ENCODE measurements at regions not wholly inside any gene's neighbourhood (a gene's known extent, or its start where the extent isn't known, plus 50 kb on each side); places are given as distances from the start of the nearest gene placed in this dataset.

DNA sequence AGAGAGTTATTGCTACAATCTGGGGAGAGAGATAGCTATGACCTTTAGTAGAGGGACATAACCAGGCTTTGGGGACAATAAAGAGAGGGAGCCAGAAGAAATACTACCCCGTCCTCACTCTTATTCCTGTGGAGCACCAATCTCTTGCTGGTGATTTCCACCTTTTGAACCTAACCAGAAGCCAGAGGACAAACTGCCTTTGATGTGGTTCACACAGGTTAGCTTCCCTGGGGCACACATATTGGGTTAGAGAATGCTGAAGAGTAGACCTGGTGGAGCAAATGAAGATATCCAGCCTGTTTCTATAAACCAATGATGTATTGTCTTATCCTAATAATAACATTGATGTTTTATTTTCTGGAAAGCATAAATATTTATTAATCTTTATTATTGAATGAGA, 399.3 kb downstream of the HTR7 start:
- no peak for DNase-seq (ENCODE audit: low read depth, low spot score)

GRCh38 chr10:90461437-90462155, 396.2 kb downstream of the HTR7 start:
- DNase-seq (ENCODE audit: low read depth, low spot score): no peak

DNA sequence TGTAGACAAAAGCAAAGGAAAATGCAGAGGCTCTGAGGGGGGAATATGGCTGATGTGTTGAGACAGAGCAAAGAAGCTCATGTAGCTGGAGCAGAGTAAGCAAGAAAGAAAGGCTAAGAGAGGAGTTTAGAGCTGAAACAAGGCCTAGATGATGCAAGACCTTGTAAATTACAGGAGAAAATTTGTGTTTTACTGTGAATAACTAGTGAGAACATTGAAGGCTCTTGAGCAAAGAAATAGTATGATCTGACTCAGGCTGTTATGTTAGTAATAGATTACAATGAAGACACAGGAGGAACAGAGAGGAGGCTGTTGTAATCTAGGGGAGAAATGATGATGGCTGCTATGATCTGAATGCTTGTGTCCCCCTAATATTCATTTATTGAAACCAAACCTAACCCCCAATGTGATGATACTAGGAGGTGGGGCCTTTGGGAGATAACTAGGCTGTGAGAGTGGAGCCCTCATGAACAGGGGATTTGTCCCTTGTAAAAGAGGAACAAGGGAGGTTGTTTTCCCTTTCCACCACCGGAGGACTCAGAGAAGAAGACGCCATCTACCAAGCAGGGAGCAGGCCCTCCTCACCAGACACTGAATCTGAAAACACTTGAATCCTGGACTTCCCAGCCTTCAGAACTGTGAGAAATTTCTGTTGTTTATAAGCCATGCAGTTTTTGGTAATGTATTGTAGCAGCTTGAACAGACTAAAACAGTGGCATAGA, 394.9 kb downstream of the HTR7 start:
- DNase-seq (ENCODE audit: low read depth, low spot score): no peak

GRCh38 chr10:90464329-90464728, 393.5 kb downstream of the HTR7 start:
- DNase-seq (ENCODE audit: low read depth, low spot score): no peak

DNA sequence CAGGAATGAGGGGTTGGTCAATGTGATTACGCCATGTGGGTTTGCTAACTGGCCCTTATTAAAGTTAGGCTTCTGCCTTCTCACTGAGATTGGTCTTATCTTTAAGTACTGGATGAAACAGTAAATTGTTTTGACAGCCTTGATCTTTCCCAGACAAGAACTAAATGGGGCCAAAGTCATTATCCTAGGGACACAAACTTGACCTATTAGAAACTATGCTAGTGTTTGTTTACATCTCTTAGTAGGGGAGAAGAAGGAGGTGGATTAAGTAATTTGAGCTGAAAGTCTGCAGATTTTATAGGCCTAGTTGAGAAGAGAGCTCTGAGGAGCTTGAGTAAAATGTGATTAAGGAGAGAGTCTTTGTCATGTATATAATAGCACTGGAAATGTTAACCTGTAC, 386.9 kb downstream of the HTR7 start:
- no peak for DNase-seq (ENCODE audit: low read depth, low spot score)

DNA sequence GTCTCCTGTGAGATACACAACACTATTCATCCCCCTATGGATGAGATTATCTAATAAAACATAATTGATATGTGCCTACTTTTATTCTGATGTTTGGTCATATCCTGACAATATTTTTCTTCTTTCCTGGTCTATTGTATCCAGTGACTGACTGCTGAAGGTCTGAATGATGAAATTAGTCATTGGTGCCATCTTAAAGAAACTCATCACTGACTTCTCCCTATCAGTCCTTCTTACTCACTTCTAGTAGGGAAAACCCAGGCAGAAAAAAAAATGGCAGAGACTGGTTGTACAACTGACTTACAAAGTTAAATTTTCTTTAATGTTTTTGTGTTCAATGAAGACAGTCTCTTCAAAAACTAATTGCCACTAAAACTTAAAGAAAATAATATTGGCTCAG, 377.4 kb downstream of the HTR7 start:
- no peak for DNase-seq (ENCODE audit: low read depth, low spot score)

DNA sequence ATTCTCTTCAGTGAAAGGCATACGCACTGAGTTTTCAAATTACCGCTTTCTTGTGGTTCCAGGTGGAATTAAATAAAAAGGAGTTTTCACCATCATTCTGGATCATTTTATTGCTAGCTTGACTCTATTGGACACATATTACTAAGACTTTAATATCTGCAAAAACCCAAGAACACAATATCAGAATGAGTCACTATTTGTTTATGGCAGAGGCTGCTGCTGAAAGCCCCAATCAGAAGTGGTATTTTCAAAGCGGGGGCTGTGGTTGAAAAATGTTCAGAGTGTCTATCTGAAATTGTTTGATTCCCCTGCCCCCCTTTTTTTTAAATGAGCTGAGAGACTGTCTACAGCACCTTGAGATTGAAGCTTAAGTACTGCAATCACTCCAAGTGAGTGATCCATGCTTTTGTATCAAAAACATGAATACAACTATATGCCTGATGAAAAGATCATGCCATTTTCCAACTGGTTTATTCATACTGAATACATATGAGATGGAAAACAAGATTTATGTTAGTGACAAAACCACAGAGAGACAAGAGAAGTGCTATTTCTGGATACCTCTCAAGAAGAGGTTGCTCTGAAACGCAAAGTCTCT, 376.4 kb downstream of the HTR7 start:
- no peak for DNase-seq (ENCODE audit: low read depth, low spot score)

- no peak for DNase-seq (ENCODE audit: low read depth, low spot score)
These were observed 373.3 kb downstream of the HTR7 start for GRCh38 chr10:90484518-90484917.

- DNase-seq (ENCODE audit: low read depth, low spot score): no peak
These were observed 363.7 kb downstream of the HTR7 start for GRCh38 chr10:90494183-90494582.

DNA sequence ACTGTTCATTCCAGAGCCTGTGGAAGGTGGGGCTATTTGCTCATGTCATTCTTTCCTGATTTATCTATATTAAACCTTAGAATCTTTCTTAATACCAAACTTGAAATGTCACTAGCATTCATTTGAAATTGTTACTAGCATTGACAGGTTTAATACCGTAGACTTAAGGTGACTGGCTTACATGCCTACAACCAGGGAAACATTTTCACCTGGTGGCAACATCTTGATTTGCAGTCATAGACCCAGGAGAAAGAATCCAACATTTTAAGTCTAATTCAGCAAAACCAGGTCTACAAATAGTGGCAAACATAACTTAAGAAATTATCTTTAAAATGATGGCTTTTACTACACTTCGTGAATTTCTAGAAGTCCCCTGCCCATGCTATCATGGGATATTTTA, 353.7 kb downstream of the HTR7 start:
- DNase-seq (ENCODE audit: low read depth, low spot score): no peak

DNA sequence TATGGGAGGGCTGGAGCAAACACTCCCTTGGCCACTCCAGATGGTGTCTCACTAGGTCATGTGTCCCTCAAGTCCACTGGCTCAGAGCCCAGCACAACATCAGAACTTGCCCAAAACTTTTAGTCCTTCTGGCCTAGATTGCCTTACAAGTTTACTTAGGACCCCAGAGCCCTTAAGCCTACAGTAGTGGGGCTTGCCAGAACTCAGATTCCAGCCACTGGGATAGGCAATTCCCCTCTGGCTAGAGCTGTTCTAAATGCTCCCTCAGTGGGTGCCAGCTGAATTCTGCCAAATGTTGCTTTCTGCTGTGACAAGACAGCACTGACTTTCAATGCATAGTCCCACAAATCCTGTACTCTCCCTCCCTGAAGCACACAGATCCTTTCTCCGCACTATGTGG, 331.1 kb downstream of the HTR7 start:
- DNase-seq (ENCODE audit: low read depth, low spot score): no peak

DNA sequence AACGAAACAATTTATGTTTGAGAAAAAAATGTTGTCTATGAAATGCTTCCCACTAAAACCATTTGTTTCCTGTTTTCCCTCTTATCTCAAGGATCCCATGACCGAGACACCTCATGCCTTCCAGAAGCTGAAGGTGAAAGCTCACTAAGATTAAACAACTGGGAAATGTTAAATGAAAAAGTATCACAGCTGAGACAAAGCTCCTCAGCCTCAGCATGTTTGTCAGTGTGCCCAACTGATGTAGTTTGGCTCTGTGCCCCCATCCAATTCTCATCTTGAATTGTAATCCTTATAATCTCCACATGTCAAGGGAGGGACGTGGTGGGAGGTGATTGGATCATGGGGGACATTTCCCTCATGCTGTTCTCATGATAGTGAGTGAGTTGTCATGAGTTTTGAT, 327.3 kb downstream of the HTR7 start:
- DNase-seq (ENCODE audit: low read depth, low spot score): no peak

DNA sequence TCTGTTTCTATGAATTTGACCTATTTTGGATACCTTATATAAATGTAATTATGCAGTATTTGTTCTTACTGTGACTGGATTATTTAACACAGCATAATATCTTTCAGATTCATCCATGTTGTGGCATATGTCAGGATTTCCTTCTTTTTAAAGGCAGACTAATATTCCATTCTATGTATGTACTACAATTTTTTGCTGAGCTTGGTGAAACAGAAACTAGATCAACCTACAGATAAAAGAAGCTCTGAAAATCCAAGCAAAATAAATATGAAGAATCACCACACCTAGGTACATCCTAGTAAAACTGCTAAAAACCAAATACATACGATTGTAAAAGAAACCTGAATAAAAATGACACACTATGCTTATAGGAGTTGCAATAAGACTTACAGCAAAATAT, 300.5 kb downstream of the HTR7 start:
- DNase-seq (ENCODE audit: low read depth, low spot score): no peak

GRCh38 chr10:90560331-90560730, 297.5 kb downstream of the HTR7 start:
- DNase-seq (ENCODE audit: low read depth, low spot score): no peak

DNA sequence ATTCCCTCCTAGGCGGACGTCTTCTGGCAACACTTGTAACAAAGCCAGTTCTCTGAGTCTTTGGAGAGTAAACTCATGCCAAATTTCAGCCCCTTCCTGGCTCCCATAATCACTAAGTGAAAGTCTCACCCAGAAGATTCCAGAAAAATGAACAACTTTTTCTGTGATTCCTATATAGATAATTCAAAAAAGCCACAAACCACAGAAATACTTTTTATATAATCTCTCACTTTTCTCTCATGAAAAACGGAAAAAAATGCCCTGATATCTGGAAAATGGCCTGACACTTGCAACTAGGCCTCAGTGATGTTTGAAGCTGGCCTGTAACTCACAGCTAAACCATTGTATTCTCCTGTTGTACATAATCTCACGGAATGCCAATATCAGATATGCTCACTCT, 296.2 kb downstream of the HTR7 start:
- no peak for DNase-seq (ENCODE audit: low read depth, low spot score)

- DNase-seq (ENCODE audit: low read depth, low spot score): no peak
These were observed 286.2 kb downstream of the HTR7 start for GRCh38 chr10:90571481-90572258.

DNA sequence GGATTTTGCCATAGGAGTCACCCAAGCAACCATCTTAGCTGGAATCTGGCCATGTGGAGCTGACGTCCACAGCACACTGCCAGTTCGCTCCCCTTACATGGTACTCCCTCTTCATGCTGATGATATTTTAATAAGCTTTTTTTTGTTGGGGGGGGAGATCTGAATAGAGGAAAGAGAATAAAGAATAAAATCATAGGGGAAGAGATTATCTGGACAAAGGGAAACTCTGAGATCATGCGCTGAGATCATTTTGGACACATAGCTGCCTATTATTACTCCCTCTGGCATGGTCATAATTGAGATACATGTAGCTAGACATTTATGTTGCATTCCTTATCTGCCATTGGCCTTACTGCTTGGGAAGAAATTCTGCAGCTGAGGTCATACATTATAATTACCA, 282.7 kb downstream of the HTR7 start:
- no peak for DNase-seq (ENCODE audit: low read depth, low spot score)

GRCh38 chr10:90577569-90577968, 280.3 kb downstream of the HTR7 start:
- DNase-seq (ENCODE audit: low read depth, low spot score): no peak

DNA sequence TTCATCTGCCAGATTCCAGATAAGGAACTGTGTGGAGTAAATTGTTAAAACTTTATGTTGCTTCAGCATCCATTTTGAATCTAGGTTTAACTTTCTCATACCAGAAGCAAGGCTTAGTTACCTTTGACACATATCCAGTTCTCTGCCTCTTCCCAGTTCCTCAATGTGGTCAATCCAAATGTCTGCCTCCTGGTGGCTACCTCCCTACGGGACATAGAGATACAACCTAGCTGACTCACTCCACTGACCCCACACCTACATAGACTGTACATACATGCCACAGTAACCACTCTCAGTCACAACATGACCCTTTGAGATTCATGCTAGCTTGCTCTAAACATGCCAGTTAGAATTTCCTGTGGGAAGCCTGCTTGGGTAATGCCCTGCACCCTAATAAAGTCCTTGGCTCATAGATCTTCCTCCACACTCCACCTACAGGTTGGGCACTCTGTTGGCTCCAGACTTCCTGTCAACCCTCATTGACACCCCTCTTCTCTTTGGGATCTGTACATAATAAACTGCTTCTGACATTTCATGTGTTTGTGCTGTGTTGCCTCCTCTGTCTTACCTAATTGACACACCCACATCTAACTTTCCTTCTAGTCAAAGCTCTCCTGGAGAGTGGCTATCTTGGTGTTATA, 278.1 kb downstream of the HTR7 start:
- DNase-seq (ENCODE audit: low read depth, low spot score): no peak

DNA sequence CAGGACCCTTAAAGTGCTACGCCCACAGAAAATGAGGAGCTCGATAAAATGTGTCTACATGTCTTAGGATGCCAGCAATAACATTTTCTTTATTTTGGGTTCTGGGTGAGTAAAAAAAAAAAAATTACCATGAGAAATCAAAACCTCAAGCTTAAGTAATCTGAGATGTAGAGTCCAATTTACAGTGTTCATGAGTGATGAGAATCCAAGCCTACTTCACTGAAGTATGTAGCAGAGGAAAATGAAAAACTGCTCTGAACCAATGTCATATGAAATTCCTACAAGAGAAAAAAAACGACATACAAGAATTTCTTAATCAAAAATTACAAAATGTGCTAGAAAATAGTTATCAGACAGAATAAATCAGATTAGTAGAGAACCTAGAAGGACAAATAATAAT, 274.4 kb downstream of the HTR7 start:
- no peak for DNase-seq (ENCODE audit: low read depth, low spot score)

- no peak for DNase-seq (ENCODE audit: low read depth, low spot score)
These were observed 270.8 kb downstream of the HTR7 start for GRCh38 chr10:90587081-90587491.

- DNase-seq (ENCODE audit: low read depth, low spot score): no peak
These were observed 270.3 kb downstream of the HTR7 start for GRCh38 chr10:90587561-90587960.
